Effector memory CD4-positive, alpha-beta T cell (primary cell): ENCODE measurements at regions not wholly inside any gene's neighbourhood (a gene's known extent, or its start where the extent isn't known, plus 50 kb on each side); places are given as distances from the start of the nearest gene placed in this dataset.

Experiments
- DNase-seq, 3 donors: peaks; one replicate each; pipeline ENCODE4 v3.0.0-alpha.2; 2020
- H3K27ac ChIP-seq: 2 replicates; pipeline ENCODE4 v1.7.0; 2013; ENCODE audit warnings: mild to moderate bottlenecking, low read length, moderate library complexity; ENCODE audit not compliant: insufficient read depth, poor library complexity, severe bottlenecking
- H3K27me3 ChIP-seq: replicated peaks from 2 replicates; pipeline ENCODE4 v1.7.0; 2013; ENCODE audit warnings: mild to moderate bottlenecking, low read length; ENCODE audit not compliant: insufficient read depth, control insufficient read depth, poor library complexity, severe bottlenecking
- H3K36me3 ChIP-seq: 2 replicates; pipeline ENCODE4 v1.7.0; 2013; ENCODE audit warnings: mild to moderate bottlenecking, low read length, moderate library complexity; ENCODE audit not compliant: control insufficient read depth, insufficient read depth
- H3K4me1 ChIP-seq: 2 replicates; pipeline ENCODE4 v1.7.0; 2013; ENCODE audit warnings: low read length, mild to moderate bottlenecking; ENCODE audit not compliant: control insufficient read depth, insufficient read depth, poor library complexity, severe bottlenecking
- H3K4me3 ChIP-seq: 2 replicates; pipeline ENCODE4 v1.7.0; 2013; ENCODE audit warnings: low read length, low read depth, mild to moderate bottlenecking; ENCODE audit not compliant: insufficient read depth, poor library complexity, severe bottlenecking
- H3K9me3 ChIP-seq: 2 replicates; pipeline ENCODE4 v1.7.0; 2013; ENCODE audit warnings: mild to moderate bottlenecking, low read length, moderate library complexity; ENCODE audit not compliant: control insufficient read depth

DNA sequence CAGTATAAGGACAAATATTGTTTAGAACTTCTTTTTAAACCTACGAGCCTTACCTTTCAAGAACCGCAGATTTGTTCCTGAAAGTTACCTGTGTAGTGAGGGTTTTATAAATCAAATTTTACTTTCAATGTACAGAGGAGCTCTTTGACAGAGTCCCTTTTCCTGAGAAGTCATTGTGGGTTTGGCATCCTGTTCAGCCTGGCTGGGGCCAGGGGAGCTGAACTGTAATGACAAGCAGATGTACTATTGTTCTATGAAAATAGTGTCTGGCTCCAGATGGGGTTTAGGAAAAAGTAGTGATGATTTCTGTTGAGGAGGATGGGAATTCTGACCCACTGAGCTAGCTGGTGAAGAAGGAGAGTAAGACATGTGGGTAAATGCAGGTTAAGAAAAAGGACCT, 196.2 kb upstream of the PGRMC2 start:
- Histone ChIP-seq H3K4me1 (no peaks in the 10 kb centered on the region), H3K36me3 (no peaks in the 10 kb centered on the region), H3K9me3 (no peaks in the 10 kb centered on the region), H3K4me3 (no peak overlapping the region), H3K27me3 (no peaks in the 10 kb centered on the region), H3K27ac (no peak overlapping the region)
- no peak for DNase-seq

GRCh38 chr4:128483041-128483440, 195.4 kb upstream of the PGRMC2 start:
- H3K4me1 ChIP-seq: no peaks in the 10 kb centered on the region
- no peaks in the 10 kb centered on the region for H3K27me3 ChIP-seq
- DNase-seq: no peak
- no peak overlapping the region for H3K4me3 ChIP-seq
- no peak overlapping the region for H3K27ac ChIP-seq
- H3K9me3 ChIP-seq: no peaks in the 10 kb centered on the region
- no peaks in the 10 kb centered on the region for H3K36me3 ChIP-seq

DNA sequence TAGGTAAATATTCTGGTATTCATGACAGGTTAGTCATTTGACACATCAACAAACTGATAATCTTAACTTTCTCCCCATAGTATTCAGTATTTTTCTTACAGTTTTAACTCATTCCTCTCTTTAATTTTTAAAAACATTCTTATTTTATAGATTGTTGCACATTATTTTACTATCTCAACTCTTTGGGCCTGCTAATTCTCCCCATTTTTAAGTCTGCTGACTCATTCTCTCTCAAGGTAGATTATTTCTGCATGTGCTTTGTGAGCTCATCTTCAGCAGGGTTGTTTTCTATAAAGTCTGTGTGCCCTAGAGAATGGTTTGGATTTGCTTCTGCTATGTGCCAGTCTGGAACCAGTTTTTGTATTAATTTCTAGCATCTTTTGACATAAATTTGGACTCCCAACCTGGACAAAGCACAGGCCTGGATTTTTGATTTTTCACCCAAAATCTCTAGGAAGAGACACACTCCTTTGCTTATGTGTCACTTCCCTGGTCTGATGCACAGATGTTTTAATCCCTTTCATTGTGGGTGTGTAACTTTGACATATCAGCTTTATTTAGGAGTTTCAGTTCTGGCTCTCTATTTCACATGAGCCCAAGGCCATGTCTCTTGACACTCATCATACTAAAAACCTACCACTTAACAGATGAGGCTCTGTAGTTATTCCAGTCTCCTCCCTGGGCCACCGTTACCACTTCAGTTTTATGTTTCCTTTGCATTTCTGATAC, 194.3 kb upstream of the PGRMC2 start:
- Histone ChIP-seq H3K27me3 (no peaks in the 10 kb centered on the region), H3K36me3 (no peaks in the 10 kb centered on the region), H3K27ac (no peak overlapping the region), H3K4me1 (no peaks in the 10 kb centered on the region), H3K4me3 (no peak overlapping the region), H3K9me3 (no peaks in the 10 kb centered on the region)
- DNase-seq: no peak

DNA sequence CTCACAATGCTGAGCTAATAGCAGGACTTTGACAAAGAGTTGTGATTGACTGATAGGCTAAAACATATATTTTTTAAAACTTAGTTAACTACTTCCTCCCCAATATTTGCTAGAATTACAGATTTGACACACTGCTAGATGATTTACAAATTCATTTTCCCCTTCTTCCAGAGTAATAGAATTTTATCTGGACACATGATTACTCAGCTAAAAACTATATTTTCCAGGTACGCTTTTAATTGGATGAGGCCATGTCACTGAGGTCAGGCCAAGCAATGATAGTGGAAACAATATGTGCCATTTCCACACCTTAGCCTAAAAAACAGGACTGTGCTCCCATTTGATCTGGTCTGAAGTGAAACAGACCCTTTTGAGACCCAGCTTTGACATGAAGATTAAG, 193.3 kb upstream of the PGRMC2 start:
- Histone ChIP-seq H3K4me3 (no peak overlapping the region), H3K4me1 (no peaks in the 10 kb centered on the region), H3K27ac (no peak overlapping the region), H3K9me3 (no peaks in the 10 kb centered on the region), H3K36me3 (no peaks in the 10 kb centered on the region), H3K27me3 (no peaks in the 10 kb centered on the region)
- DNase-seq: no peak

- DNase-seq: no peak
- Histone ChIP-seq H3K9me3 (no peaks in the 10 kb centered on the region), H3K36me3 (no peaks in the 10 kb centered on the region), H3K4me1 (no peaks in the 10 kb centered on the region), H3K4me3 (no peak overlapping the region), H3K27ac (no peak overlapping the region), H3K27me3 (no peaks in the 10 kb centered on the region)
Measured at GRCh38 chr4:128477540-128477939, 189.9 kb upstream of the PGRMC2 start.

- H3K27ac ChIP-seq: no peak overlapping the region
- no peaks in the 10 kb centered on the region for H3K4me1 ChIP-seq
- H3K27me3 ChIP-seq: no peaks in the 10 kb centered on the region
- no peaks in the 10 kb centered on the region for H3K9me3 ChIP-seq
- H3K36me3 ChIP-seq: no peaks in the 10 kb centered on the region
- H3K4me3 ChIP-seq: no peak overlapping the region
- DNase-seq: no peak
Measured at GRCh38 chr4:128475597-128475996, 188.0 kb upstream of the PGRMC2 start.

DNA sequence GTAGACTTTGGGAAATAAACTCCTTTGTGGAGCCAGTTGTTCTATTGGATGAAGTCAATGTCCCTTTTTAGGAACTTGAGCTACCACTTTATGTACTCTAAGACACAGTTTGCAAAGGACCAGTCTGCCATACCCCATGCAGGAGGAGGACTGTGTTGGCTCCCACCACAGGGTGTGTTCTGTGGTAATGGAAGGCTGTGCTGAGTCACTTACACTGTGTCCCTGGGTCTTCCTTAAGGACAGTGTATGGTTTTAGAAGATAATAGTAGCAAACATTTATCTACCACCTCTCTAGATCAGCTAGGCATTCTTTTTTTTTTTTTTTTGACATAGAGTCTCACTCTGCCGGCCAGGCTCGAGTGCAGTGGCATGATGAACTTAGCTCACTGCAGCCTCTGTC, 184.0 kb upstream of the PGRMC2 start:
- Histone ChIP-seq H3K4me1 (no peaks in the 10 kb centered on the region), H3K27ac (no peak overlapping the region), H3K27me3 (no peaks in the 10 kb centered on the region), H3K4me3 (no peak overlapping the region), H3K9me3 (no peaks in the 10 kb centered on the region), H3K36me3 (no peaks in the 10 kb centered on the region)
- DNase-seq: no peak

DNA sequence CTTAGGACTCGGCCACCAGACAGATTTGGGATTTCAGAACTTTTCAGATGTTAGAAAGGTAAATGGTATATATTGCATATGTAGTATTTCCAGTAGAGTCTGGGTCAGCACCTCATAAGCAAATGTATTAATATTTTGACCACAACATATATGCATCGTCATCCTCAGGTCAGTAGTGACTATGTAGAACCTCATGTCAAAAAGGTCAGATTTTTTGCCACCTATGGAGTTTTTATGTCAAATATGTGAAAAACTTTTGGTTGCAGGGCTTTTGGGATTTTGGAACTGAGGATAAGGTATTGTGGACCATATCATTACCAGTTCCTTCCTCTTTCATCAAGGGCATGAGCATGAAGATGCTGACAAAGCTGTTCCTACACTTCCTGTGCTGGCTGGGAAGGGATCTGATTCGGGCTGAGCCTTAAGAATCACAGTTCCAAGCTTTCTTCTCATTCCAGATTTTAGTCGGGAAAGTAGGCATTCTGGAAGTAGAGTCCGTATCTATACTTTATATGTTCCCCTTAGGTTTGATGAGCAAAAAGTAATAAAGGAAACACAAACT, 183.0 kb upstream of the PGRMC2 start:
- no peaks in the 10 kb centered on the region for H3K4me1 ChIP-seq
- no peaks in the 10 kb centered on the region for H3K9me3 ChIP-seq

GRCh38 chr4:128468123-128468989, 180.7 kb upstream of the PGRMC2 start:
- H3K4me3 ChIP-seq: no peak overlapping the region
- no peak overlapping the region for H3K27ac ChIP-seq
- no peaks in the 10 kb centered on the region for H3K27me3 ChIP-seq
- no peak for DNase-seq
- no peaks in the 10 kb centered on the region for H3K4me1 ChIP-seq
- no peaks in the 10 kb centered on the region for H3K36me3 ChIP-seq
- H3K9me3 ChIP-seq: no peaks in the 10 kb centered on the region

More for the DNA sequence above, 183.0 kb upstream of the PGRMC2 start:
- Histone ChIP-seq H3K36me3 (no peaks in the 10 kb centered on the region), H3K4me3 (no peak overlapping the region), H3K27me3 (no peaks in the 10 kb centered on the region), H3K27ac (no peak overlapping the region)
- no peak for DNase-seq

GRCh38 chr4:128465523-128465922, 177.9 kb upstream of the PGRMC2 start:
- Histone ChIP-seq H3K4me3 (no peak overlapping the region), H3K4me1 (no peaks in the 10 kb centered on the region), H3K36me3 (no peaks in the 10 kb centered on the region), H3K27me3 (no peaks in the 10 kb centered on the region), H3K9me3 (no peaks in the 10 kb centered on the region), H3K27ac (no peak overlapping the region)
- no peak for DNase-seq
